Keratinocyte (primary cell): ENCODE measurements at regions not wholly inside any gene's neighbourhood (a gene's known extent, or its start where the extent isn't known, plus 50 kb on each side); places are given as distances from the start of the nearest gene placed in this dataset.

Source experiments
- DNase-seq: peaks from one replicate; pipeline ENCODE4 v3.0.0-alpha.2; 2011; ENCODE audit warnings: low read depth, missing footprints, low spot score
- FAIRE-seq: peaks from 2 replicates; lab custom pipeline; 2011; peaks lifted over from hg19 to GRCh38; lab: Jason Lieb, UNC
- H2AFZ ChIP-seq: 2 replicates; pipeline ENCODE4 v1.6.0; 2012; ENCODE audit warnings: low read length, control low read depth, inconsistent platforms; ENCODE audit not compliant: control insufficient read depth
- H3K27ac ChIP-seq: 2 replicates; pipeline ENCODE4 v1.5.1; 2011; ENCODE audit warnings: low read length; ENCODE audit not compliant: control insufficient read depth, insufficient read depth
- H3K27me3 ChIP-seq: 3 replicates; pipeline ENCODE4 v1.6.0; 2011; ENCODE audit warnings: low read length; ENCODE audit not compliant: control insufficient read depth, insufficient read depth; ENCODE audit errors: extremely low read depth
- H3K36me3 ChIP-seq, 2 experiments: 2 replicates in 1 of 2; 3 replicates in 1 of 2; pipeline ENCODE4 v1.5.1; 2011; ENCODE audit warnings: low read length in 2 of 2, mild to moderate bottlenecking in 1 of 2; ENCODE audit not compliant: control insufficient read depth in 2 of 2, insufficient read depth in 2 of 2; ENCODE audit errors: extremely low read depth in 1 of 2
- H3K4me1 ChIP-seq: 3 replicates; pipeline ENCODE4 v1.5.1; 2011; ENCODE audit warnings: low read length; ENCODE audit not compliant: control insufficient read depth, insufficient read depth; ENCODE audit errors: extremely low read depth
- H3K4me2 ChIP-seq: 3 replicates; pipeline ENCODE4 v1.6.0; 2011; ENCODE audit warnings: low read depth, low read length; ENCODE audit not compliant: control insufficient read depth, insufficient read depth; ENCODE audit errors: extremely low read depth
- H3K4me3 ChIP-seq, 3 experiments: fragments of 200-600 bp in 1 of 3; sonication (generic) in 1 of 3; 2 replicates in 2 of 3; 3 replicates in 1 of 3; pipeline ENCODE4 v1.5.1; 2011 to 2016; ENCODE audit warnings: low read length in 3 of 3, mild to moderate bottlenecking in 3 of 3, control low read depth in 2 of 3, inconsistent platforms in 1 of 3, low read depth in 1 of 3, mixed read lengths in 1 of 3, mixed run types in 1 of 3, moderate library complexity in 1 of 3; ENCODE audit not compliant: control insufficient read depth in 2 of 3, insufficient read depth in 2 of 3; ENCODE audit errors: extremely low read depth in 1 of 3
- H3K79me2 ChIP-seq: 2 replicates; pipeline ENCODE4 v1.6.0; 2012; ENCODE audit warnings: low read length; ENCODE audit not compliant: control insufficient read depth, insufficient read depth
- H3K9ac ChIP-seq: 3 replicates; pipeline ENCODE4 v1.6.0; 2011; ENCODE audit warnings: low read length; ENCODE audit not compliant: control insufficient read depth, insufficient read depth; ENCODE audit errors: extremely low read depth
- H3K9me1 ChIP-seq: 3 replicates; pipeline ENCODE4 v1.6.0; 2011; ENCODE audit warnings: low read length; ENCODE audit not compliant: control insufficient read depth, insufficient read depth; ENCODE audit errors: extremely low read depth
- H3K9me3 ChIP-seq: 2 replicates; pipeline ENCODE4 v1.5.1; 2012; ENCODE audit warnings: low read depth, low read length; ENCODE audit not compliant: control insufficient read depth
- H4K20me1 ChIP-seq: 3 replicates; pipeline ENCODE4 v1.6.0; 2011; ENCODE audit warnings: low read length; ENCODE audit not compliant: control insufficient read depth, insufficient read depth; ENCODE audit errors: extremely low read depth
- EZH2 ChIP-seq: IDR thresholded peaks from one replicate; pipeline ENCODE4 v1.6.1; 2012; ENCODE audit warnings: inconsistent platforms, mild to moderate bottlenecking, low read length, moderate library complexity
- dilution Hi-C: fragments of 300-500 bp; cut with MboI; formaldehyde crosslinking; loops from one replicate; pipeline ENCODE4 v1.7.0; 2020; ENCODE audit warnings: low sequenced_read_pairs; ENCODE audit not compliant: extremely low pct_ligation_motif_present
- TF ChIP-seq, protein P1 (sequence below), 3 experiments: IDR thresholded peaks in 1 of 3; conservative IDR thresholded peaks in 1 of 3; optimal IDR thresholded peaks in 1 of 3; 2 replicates in 2 of 3; 3 replicates in 1 of 3; pipeline versions ENCODE3 to v1.5.1; 2011; ENCODE audit warnings: low read length in 3 of 3, mild to moderate bottlenecking in 3 of 3, moderate library complexity in 2 of 3, control low read depth in 1 of 3, inconsistent platforms in 1 of 3; ENCODE audit not compliant: insufficient read depth in 2 of 3; ENCODE audit errors: extremely low read depth in 1 of 3

DNA sequence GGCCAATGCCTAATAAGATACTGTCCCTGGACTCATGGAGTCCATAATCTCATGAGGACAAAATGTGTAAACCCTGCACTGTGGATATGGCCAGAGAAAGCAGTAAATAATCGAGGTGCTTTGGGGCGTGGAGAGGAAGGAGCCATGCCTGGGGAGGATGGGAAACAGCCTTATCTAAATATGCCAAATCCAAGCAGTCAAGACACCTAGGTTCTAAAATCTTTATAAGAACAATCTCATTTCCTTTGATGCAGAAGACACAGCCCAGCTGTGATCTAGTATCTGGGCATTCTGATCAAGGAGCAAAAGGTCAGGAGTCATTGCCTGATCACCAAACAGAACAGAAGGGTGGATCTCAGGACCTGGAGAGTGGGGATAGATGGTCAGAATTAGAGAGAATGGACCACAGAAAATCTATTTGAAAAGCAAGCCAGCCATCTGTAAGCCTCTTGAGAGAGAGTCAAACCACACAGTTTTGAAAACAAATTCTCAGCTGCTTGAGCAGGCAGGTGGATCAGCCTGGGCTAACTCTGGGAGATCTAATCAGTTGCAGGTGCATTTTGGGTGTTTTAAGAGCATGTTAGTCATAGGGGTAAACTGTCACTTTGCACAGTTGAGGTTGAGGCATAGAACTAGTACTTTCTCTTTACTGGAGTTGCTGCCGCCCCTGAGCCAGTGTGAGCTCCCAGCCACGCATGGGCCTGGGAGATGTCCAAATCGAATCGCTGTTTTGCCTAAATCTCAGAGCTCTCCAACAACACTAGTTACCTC lies 130.8 kb upstream of the TNFAIP3 start:
- dilution Hi-C loops, result no loop called here
- no peak overlapping the region for H2AFZ ChIP-seq
- no peak overlapping the region for H3K4me3 ChIP-seq
- H3K36me3 ChIP-seq, result no peaks in the 10 kb centered on the region
- no peak overlapping the region for H3K27ac ChIP-seq
- TF ChIP-seq, protein P1, sequence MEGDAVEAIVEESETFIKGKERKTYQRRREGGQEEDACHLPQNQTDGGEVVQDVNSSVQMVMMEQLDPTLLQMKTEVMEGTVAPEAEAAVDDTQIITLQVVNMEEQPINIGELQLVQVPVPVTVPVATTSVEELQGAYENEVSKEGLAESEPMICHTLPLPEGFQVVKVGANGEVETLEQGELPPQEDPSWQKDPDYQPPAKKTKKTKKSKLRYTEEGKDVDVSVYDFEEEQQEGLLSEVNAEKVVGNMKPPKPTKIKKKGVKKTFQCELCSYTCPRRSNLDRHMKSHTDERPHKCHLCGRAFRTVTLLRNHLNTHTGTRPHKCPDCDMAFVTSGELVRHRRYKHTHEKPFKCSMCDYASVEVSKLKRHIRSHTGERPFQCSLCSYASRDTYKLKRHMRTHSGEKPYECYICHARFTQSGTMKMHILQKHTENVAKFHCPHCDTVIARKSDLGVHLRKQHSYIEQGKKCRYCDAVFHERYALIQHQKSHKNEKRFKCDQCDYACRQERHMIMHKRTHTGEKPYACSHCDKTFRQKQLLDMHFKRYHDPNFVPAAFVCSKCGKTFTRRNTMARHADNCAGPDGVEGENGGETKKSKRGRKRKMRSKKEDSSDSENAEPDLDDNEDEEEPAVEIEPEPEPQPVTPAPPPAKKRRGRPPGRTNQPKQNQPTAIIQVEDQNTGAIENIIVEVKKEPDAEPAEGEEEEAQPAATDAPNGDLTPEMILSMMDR (optimal IDR thresholded peaks at IDR 0.05 in 1 of 3, IDR thresholded peaks at IDR 0.05 in 1 of 3, conservative IDR thresholded peaks at IDR 0.05 in 1 of 3; ENCODE audit: extremely low read depth in 1 of 3, insufficient read depth in 2 of 3, low read length in 3 of 3), result no peak
- TF ChIP-seq EZH2, result no peak
- no peaks in the 10 kb centered on the region for H3K27me3 ChIP-seq
- FAIRE-seq (no peak), DNase-seq (no peak)
- H3K79me2 ChIP-seq, result no peaks in the 10 kb centered on the region
- H3K9me3 ChIP-seq, result no peaks in the 10 kb centered on the region
- no peaks in the 10 kb centered on the region for H4K20me1 ChIP-seq
- H3K4me2 ChIP-seq, result no peak overlapping the region
- H3K9ac ChIP-seq, result no peak overlapping the region
- peaks cover 18% of the 10 kb centered on the region for H3K4me1 ChIP-seq
- H3K9me1 ChIP-seq, result no peaks in the 10 kb centered on the region

DNA sequence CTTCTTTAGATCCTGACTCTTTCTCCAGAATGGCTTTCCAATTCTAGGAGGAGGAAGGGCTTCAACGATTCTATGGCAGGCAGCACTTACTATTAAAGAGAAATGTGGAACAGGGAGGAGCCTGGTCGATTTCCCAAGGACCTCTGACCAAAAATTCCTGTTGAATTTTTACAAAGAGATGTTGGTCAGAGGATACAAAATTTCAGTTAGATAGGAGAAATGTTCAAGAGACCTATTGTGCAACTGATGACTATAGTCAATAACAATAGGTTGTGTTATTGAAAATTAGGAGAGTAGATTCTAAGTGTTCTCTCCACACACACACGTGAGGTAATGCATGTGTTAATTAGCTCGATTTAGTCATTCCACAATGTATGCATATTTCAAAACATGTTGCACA lies 130.1 kb upstream of the TNFAIP3 start:
- no peak overlapping the region for H2AFZ ChIP-seq
- no peak overlapping the region for H3K4me2 ChIP-seq
- H3K79me2 ChIP-seq, result no peaks in the 10 kb centered on the region
- no peaks in the 10 kb centered on the region for H4K20me1 ChIP-seq
- H3K4me1 ChIP-seq, result peaks cover 12% of the 10 kb centered on the region
- DNase-seq (no peak), FAIRE-seq (no peak)
- TF ChIP-seq EZH2, result no peak
- TF ChIP-seq, protein P1 (optimal IDR thresholded peaks at IDR 0.05 in 1 of 3, IDR thresholded peaks at IDR 0.05 in 1 of 3, conservative IDR thresholded peaks at IDR 0.05 in 1 of 3; ENCODE audit: extremely low read depth in 1 of 3, insufficient read depth in 2 of 3, low read length in 3 of 3), result no peak
- dilution Hi-C loops, result no loop called here
- no peaks in the 10 kb centered on the region for H3K9me3 ChIP-seq
- H3K9me1 ChIP-seq, result no peaks in the 10 kb centered on the region
- no peak overlapping the region for H3K4me3 ChIP-seq
- no peaks in the 10 kb centered on the region for H3K27me3 ChIP-seq
- no peaks in the 10 kb centered on the region for H3K36me3 ChIP-seq
- no peak overlapping the region for H3K27ac ChIP-seq
- no peak overlapping the region for H3K9ac ChIP-seq
